ENCODE measurements at regions not wholly inside any gene's neighbourhood (a gene's known extent, or its start where the extent isn't known, plus 50 kb on each side); places are given as distances from the start of the nearest gene placed in this dataset.

DNA sequence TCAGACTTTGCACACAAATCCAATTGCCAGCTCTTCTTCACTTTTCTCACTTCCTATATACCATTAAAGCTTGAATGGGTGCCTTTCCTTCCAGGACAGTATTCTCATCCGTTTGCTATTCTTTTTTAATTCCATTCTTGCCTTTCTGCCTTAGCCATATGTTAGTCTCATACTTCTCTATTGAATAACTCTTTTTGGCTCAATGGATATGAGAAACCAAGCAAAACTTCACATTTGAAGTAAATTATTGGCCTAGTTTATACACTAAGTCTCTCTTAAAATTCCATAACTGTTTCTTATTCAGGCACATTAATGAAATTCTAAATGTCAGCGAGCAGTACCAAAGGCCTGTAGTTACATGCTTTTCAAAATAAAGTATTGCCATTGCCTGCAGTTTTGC lies 129.6 kb upstream of the FRY start:
- no peak for DNase-seq (ENCODE audit: low read depth)
- H3K4me3 ChIP-seq (ENCODE audit: control insufficient read depth, low read depth, low read length) = no peak overlapping the region
- TF ChIP-seq CTCF (IDR thresholded peaks at IDR 0.05; ENCODE audit: control insufficient read depth, insufficient read depth, low read depth, low read length, missing control alignments) = no peak

GRCh38 chr13:31903111-31903815 lies 128.3 kb upstream of the FRY start:
- TF ChIP-seq CTCF (IDR thresholded peaks at IDR 0.05; ENCODE audit: control insufficient read depth, insufficient read depth, low read depth, low read length, missing control alignments) = no peak
- no peak overlapping the region for H3K4me3 ChIP-seq (ENCODE audit: control insufficient read depth, low read depth, low read length)
- DNase-seq (ENCODE audit: low read depth) = no peak

DNA sequence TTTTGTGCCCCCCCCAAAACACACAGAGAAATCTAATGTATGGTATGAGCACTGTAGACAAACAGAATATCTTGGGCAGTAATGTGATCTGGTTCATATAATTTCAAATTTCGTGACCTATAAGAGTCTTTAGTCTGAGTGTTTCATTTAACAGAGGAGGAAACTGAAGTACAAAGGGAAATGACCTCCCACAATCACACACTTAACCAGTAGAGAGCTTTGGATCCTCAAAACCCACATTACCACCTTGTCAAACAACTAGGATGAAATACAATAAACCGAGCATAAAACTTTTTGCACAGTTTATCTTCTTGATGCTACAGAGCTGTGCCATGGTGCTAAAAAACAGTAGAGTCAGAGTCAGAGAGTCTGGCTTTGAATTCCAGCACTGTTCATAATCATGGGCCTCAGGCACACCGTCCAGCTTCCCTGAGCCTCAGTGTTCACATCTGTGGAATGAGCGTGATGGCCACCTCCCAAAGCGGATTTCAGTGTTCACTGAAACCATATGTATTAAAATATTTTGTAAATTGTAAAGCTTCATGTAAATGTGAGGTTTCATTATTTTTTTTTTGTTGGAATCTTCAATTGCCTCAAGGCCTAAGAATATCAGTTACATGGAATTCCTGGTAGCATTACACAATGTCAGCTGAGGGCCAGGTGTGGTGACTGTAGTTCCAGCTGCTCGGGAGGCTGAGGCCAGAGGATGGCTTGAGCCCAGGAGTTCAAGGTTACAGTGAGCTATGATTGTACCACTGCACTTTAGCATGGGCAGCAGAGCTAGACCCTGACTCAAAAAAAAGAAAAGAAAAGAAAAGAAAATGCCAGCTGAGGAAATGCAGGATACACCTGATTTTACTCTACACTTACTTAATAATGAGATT lies 126.4 kb upstream of the FRY start:
- no peak for DNase-seq (ENCODE audit: low read depth)
- TF ChIP-seq CTCF (IDR thresholded peaks at IDR 0.05; ENCODE audit: control insufficient read depth, insufficient read depth, low read depth, low read length, missing control alignments) = no peak
- no peak overlapping the region for H3K4me3 ChIP-seq (ENCODE audit: control insufficient read depth, low read depth, low read length)

- H3K4me3 ChIP-seq (ENCODE audit: control insufficient read depth, low read depth, low read length) = no peak overlapping the region
- no peak for DNase-seq (ENCODE audit: low read depth)
- TF ChIP-seq CTCF (IDR thresholded peaks at IDR 0.05; ENCODE audit: control insufficient read depth, insufficient read depth, low read depth, low read length, missing control alignments) = no peak
Observed at GRCh38 chr13:31905961-31906360, 125.6 kb upstream of the FRY start.

- DNase-seq (ENCODE audit: low read depth) = no peak
- no peak for TF ChIP-seq CTCF (IDR thresholded peaks at IDR 0.05; ENCODE audit: control insufficient read depth, insufficient read depth, low read depth, low read length, missing control alignments)
- no peak overlapping the region for H3K4me3 ChIP-seq (ENCODE audit: control insufficient read depth, low read depth, low read length)
Observed at GRCh38 chr13:31908696-31909411, 122.7 kb upstream of the FRY start.

DNA sequence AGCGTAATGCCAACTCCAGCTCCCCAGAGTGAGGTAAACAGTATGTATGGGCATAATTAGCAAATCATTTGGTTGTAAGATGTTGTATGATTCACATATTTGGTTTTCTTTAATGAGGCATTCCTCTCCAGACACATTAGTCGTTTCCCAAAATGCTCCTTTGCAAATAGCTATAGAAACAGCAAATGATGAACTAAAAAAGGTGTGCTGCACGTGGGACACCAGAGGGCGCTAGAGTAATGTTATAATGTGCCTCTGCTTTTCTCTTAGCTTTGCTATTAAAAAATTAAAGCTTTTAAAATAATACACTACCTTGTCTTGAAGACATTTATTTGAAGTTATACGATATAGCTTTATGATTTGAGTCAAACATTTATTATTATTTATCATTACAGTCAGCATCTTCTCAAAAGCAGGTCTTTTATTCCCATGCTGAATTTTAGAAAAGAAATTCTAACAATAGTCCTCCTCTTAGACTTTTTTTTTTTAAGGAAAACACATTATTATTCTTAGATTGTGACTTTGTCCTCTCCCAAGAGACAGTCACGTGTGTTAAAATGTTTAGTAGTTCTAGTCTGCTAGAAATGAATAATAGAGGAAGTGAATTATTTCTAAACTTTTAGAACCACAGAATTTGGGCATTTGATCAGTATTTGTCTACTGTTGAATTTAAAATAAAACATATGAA lies 121.6 kb upstream of the FRY start:
- TF ChIP-seq CTCF (IDR thresholded peaks at IDR 0.05; ENCODE audit: control insufficient read depth, insufficient read depth, low read depth, low read length, missing control alignments) = peak; percentile 77
- H3K4me3 ChIP-seq (ENCODE audit: control insufficient read depth, low read depth, low read length) = no peak overlapping the region
- no peak for DNase-seq (ENCODE audit: low read depth)

Data from AG09309 (cell line).